Ovary (tissue), 3 donors: ENCODE measurements at regions not wholly inside any gene's neighbourhood (a gene's known extent, or its start where the extent isn't known, plus 50 kb on each side); places are given as distances from the start of the nearest gene placed in this dataset.

Source experiments
- POLR2A ChIP-seq: fragments of 450-650 bp; IDR thresholded peaks from one replicate; pipeline ENCODE4 v1.6.1; 2017; ENCODE audit warnings: antibody characterized with exemption, mild to moderate bottlenecking, moderate library complexity
- TF ChIP-seq, protein P1 (sequence below), 3 donors: fragments of 450-650 bp in 2 of 3; fragments of 200-600 bp in 1 of 3; IDR thresholded peaks; one replicate each; pipeline versions ENCODE4 v1.5.1 to v1.8.0; 2016 to 2022; ENCODE audit warnings: antibody characterized with exemption in 3 of 3, mild to moderate bottlenecking in 1 of 3
- donor health status: DM: no; HTN: no; CAD: no.

DNA sequence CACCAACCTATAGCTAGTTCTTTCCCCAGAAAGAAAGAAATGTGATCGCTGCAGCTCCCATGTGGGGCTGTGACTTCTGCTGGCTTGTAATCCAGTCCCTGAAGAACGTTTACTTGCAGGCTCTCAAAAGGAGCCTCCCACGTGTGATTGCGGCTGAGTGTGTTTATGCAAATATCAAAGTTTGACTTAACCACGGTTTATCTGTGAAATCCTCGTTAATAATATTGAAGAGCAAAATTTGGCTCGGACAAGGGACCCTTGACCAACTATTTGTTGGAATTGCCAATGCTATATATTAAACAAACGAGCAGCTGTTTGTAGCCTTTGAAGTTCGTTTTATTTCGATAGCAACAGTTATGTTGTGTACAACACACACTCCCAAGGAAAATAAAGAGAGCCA is 470.1 kb upstream of the NRP1 start:
- no peak for TF ChIP-seq POLR2A
- TF ChIP-seq, protein P1, sequence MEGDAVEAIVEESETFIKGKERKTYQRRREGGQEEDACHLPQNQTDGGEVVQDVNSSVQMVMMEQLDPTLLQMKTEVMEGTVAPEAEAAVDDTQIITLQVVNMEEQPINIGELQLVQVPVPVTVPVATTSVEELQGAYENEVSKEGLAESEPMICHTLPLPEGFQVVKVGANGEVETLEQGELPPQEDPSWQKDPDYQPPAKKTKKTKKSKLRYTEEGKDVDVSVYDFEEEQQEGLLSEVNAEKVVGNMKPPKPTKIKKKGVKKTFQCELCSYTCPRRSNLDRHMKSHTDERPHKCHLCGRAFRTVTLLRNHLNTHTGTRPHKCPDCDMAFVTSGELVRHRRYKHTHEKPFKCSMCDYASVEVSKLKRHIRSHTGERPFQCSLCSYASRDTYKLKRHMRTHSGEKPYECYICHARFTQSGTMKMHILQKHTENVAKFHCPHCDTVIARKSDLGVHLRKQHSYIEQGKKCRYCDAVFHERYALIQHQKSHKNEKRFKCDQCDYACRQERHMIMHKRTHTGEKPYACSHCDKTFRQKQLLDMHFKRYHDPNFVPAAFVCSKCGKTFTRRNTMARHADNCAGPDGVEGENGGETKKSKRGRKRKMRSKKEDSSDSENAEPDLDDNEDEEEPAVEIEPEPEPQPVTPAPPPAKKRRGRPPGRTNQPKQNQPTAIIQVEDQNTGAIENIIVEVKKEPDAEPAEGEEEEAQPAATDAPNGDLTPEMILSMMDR (IDR thresholded peaks at IDR 0.05), result no peak
